ENCODE measurements at regions not wholly inside any gene's neighbourhood (a gene's known extent, or its start where the extent isn't known, plus 50 kb on each side); places are given as distances from the start of the nearest gene placed in this dataset.

DNA sequence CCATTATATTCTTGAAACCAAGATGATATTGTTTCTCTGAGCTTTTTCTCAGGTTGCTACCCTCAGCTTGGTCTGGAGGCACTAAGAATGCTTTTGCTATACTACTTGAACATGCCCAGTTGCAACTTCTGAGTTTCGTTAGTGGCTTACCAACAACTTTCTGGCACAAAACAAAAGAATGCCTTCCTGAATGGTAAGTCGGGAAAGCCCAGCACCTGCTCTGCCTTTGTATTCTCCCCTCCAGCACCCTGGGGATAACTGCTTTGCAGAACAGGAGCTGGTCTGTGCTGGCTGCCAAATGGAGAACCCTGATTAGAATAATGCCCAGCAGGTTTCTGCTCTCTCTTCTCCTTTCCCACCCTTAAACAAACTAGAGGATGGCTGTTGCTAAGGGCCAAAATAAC is 149.3 kb downstream of the TGFB2 start:
- Histone ChIP-seq H4K91ac (replicated peaks; ENCODE audit: insufficient read length, low read length) (no peak overlapping the region), H2BK120ac (replicated peaks; ENCODE audit: low read depth, low read length) (peak overlapping the region; percentile 51), H3K18ac (ENCODE audit: extremely low read depth, low read length) (no peak overlapping the region), H4K8ac (ENCODE audit: extremely low read depth, insufficient read depth, low read length) (no peak overlapping the region), H3K79me2 (ENCODE audit: control insufficient read depth in 1 of 2, insufficient read depth in 2 of 2, low read length in 2 of 2) (no peaks in the 10 kb centered on the region), H3K23me2 (ENCODE audit: low read depth, low read length) (no peaks in the 10 kb centered on the region), H4K5ac (ENCODE audit: insufficient read length, low read depth, low read length) (peak overlapping the region; percentile 38), H2BK12ac (ENCODE audit: low read depth, low read length) (peak overlapping the region; percentile 56; the same call in 1 of the 2 replicates), H4K20me1 (replicated peaks in 1 of 2; ENCODE audit: control insufficient read depth in 1 of 2, insufficient read depth in 2 of 2, low read length in 2 of 2) (no peaks in the 10 kb centered on the region), H3K4ac (replicated peaks; ENCODE audit: insufficient read length, low read depth, low read length) (no peak overlapping the region), H3K4me3 (ENCODE audit: extremely low read depth in 1 of 4, insufficient read depth in 2 of 4, low read depth in 3 of 4, low read length in 4 of 4) (peak overlapping the region in 1 of 4 experiments; percentile 23; a peak in 2 of 8 replicates), H3K9me3 (ENCODE audit: insufficient read depth in 2 of 2, low read depth in 1 of 2, low read length in 1 of 2) (no peaks in the 10 kb centered on the region), H3K27ac (ENCODE audit: low read depth, low read length) (peak overlapping the region; percentile 89), H2BK15ac (ENCODE audit: low read length) (no peak overlapping the region), H3K4me1 (replicated peaks in 1 of 4; ENCODE audit: control insufficient read depth in 3 of 4, insufficient read depth in 4 of 4, low read length in 3 of 4) (peaks cover 0 to 9% (median 5%) of the 10 kb centered on the region in 4 experiments; a peak in 6 of 7 replicates), H3K36me3 (ENCODE audit: control insufficient read depth in 2 of 4, insufficient read depth in 4 of 4, low read length in 3 of 4) (no peaks in the 10 kb centered on the region), H2BK5ac (ENCODE audit: low read depth, low read length) (peak overlapping the region; percentile 38; the same call in 1 of the 2 replicates), H3K79me1 (ENCODE audit: low read depth, low read length) (no peaks in the 10 kb centered on the region), H3K56ac (replicated peaks; ENCODE audit: insufficient read length, low read depth, low read length) (no peak overlapping the region), H2BK20ac (ENCODE audit: low read length) (peak overlapping the region; percentile 49; the same call in 1 of the 2 replicates), H2AFZ (ENCODE audit: low read length) (no peak overlapping the region), H3K27me3 (replicated peaks in 1 of 4; ENCODE audit: control insufficient read depth in 3 of 4, extremely low read depth in 1 of 4, insufficient read depth in 3 of 4, low read length in 3 of 4) (no peaks in the 10 kb centered on the region), H2AK5ac (ENCODE audit: low read depth, low read length) (no peak overlapping the region), H3K4me2 (ENCODE audit: insufficient read depth in 1 of 2, low read depth in 2 of 2, low read length in 2 of 2) (peak overlapping the region; percentile 25 to 58; a peak in 3 of 4 replicates), H3K23ac (ENCODE audit: insufficient read length) (no peak overlapping the region), H3K9ac (replicated peaks in 1 of 4; ENCODE audit: extremely low read depth in 1 of 4, low read depth in 3 of 4, low read length in 3 of 4) (peak overlapping the region in 3 of 4 experiments; percentile 1 to 43 (median 33); a peak in 4 of 7 replicates), H3K14ac (ENCODE audit: insufficient read length) (no peak overlapping the region)
- POLR2A ChIA-PET (ENCODE audit: partially characterized antibody): interaction anchor here (0.6 to 1.7 kb wide), 4 partner anchors 8 to 237 kb away, joined by 3 to 8 read pairs (median 3); no protein-coding TSS in a partner anchor
- DNase-seq (ENCODE audit: low read depth in 1 of 2, low spot score in 2 of 2) (peak; percentile 51 to 54), FAIRE-seq (peak; percentile 91)
- CTCF ChIA-PET (ENCODE audit: partially characterized antibody): interaction anchor here (3.9 kb wide), 1 partner anchor 27 kb away, joined by 15 read pairs; no protein-coding TSS in a partner anchor
- whole genome bisulfite sequencing, 2 experiments (ENCODE audit: extremely low coverage in 1 of 2, insufficient coverage in 1 of 2, insufficient read length in 1 of 2, insufficient replicate concordance in 2 of 2, low coverage in 1 of 2, low lambda C conversion rate in 2 of 2, missing lambda C conversion rate in 1 of 2): 14% methylated on average over 2 of the region's 2 CpGs; no CpG with 5 or more reads in 1 of the 2 experiments
- no peak for TF ChIP-seq NRF1 (IDR thresholded peaks at IDR 0.05; ENCODE audit: low read depth, low read length)
- TF ChIP-seq CTBP2 (IDR thresholded peaks at IDR 0.05; ENCODE audit: borderline replicate concordance, insufficient read depth, insufficient read length, low read length): peak; percentile 43
- TF ChIP-seq RNF2 (IDR thresholded peaks at IDR 0.05; ENCODE audit: borderline replicate concordance, low read depth, low read length, missing control alignments, poor library complexity, severe bottlenecking): no peak
- TF ChIP-seq TBP (IDR thresholded peaks at IDR 0.05; ENCODE audit: low read depth, low read length): peak; percentile 33; the same call in 1 of the 2 replicates
- TF ChIP-seq KDM1A (IDR thresholded peaks at IDR 0.05; ENCODE audit: borderline replicate concordance, low read length): peak; percentile 56; the same call in 1 of the 2 replicates
- no peak for TF ChIP-seq PHF8 (conservative IDR thresholded peaks at IDR 0.05; ENCODE audit: low read depth, low read length)
- peak; percentile 99 for TF ChIP-seq TCF12 (IDR thresholded peaks at IDR 0.05; ENCODE audit: low read depth, low read length)
- TF ChIP-seq FOSL1 (IDR thresholded peaks at IDR 0.05; ENCODE audit: insufficient read depth, low read depth, low read length): no peak
- TF ChIP-seq SUZ12 (IDR thresholded peaks at IDR 0.05; ENCODE audit: low read length): no peak
- peak in 1 of 2 experiments; percentile 15; a peak in 1 of 4 replicates for TF ChIP-seq RAD21 (IDR thresholded peaks at IDR 0.05 in 1 of 2, conservative IDR thresholded peaks at IDR 0.05 in 1 of 2; ENCODE audit: low read depth in 2 of 2, low read length in 2 of 2)
- TF ChIP-seq MAFK (IDR thresholded peaks at IDR 0.05; ENCODE audit: low read depth, low read length): no peak
- 0 out of 2 replicates have a peak, but pooled peaks have one; percentile 60 for TF ChIP-seq YY1 (IDR thresholded peaks at IDR 0.05; ENCODE audit: low read depth, low read length)
